Mammary epithelial cell (primary cell): ENCODE measurements at regions not wholly inside any gene's neighbourhood (a gene's known extent, or its start where the extent isn't known, plus 50 kb on each side); places are given as distances from the start of the nearest gene placed in this dataset.

Experiments
- CTCF ChIP-seq, 2 donors: IDR thresholded peaks in 1 of 2; conservative IDR thresholded peaks in 1 of 2; 2 replicates each; pipeline ENCODE4 v1.5.1; 2011 to 2012; ENCODE audit warnings: inconsistent platforms in 2 of 2, low read length in 2 of 2, mild to moderate bottlenecking in 2 of 2, control low read depth in 1 of 2, low read depth in 1 of 2; ENCODE audit not compliant: insufficient read depth in 1 of 2; ENCODE audit errors: extremely low read depth in 1 of 2
- EZH2 ChIP-seq: IDR thresholded peaks from 2 replicates; pipeline ENCODE4 v1.6.1; 2012; ENCODE audit warnings: low read length, inconsistent platforms, borderline replicate concordance

GRCh38 chr5:4766101-4766500 is 374.0 kb upstream of the ADAMTS16 start:
- no peak for TF ChIP-seq CTCF (conservative IDR thresholded peaks at IDR 0.05 in 1 of 2, IDR thresholded peaks at IDR 0.05 in 1 of 2; ENCODE audit: extremely low read depth in 1 of 2, insufficient read depth in 1 of 2, low read depth in 1 of 2, low read length in 2 of 2)
- no peak for TF ChIP-seq EZH2
